ENCODE measurements at regions not wholly inside any gene's neighbourhood (a gene's known extent, or its start where the extent isn't known, plus 50 kb on each side); places are given as distances from the start of the nearest gene placed in this dataset.
A peak's percentile ranks its signal among the peaks of the same experiment; 100 is the strongest.

DNA sequence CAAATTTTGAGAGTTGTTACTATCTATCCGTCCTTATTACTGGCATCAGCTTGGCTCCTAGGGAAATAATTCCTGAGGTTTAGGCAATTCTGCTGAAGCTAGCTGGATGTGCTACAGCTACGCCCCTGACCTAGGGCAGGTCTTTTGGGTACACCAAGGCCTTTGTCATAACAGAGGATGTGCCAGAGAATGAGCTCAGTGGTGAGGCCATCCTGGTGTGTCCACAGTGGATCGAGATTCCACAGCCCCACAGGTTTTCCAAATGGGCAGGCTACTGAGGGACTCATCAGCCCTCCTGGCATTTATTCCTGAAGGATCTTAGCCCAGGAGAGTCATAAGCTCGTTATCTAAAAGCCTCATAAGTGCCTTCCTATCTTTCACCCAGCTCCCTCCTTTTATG lies 475.2 kb upstream of the USP24 start:
- no peak for DNase-seq (ENCODE audit: low spot score)

DNA sequence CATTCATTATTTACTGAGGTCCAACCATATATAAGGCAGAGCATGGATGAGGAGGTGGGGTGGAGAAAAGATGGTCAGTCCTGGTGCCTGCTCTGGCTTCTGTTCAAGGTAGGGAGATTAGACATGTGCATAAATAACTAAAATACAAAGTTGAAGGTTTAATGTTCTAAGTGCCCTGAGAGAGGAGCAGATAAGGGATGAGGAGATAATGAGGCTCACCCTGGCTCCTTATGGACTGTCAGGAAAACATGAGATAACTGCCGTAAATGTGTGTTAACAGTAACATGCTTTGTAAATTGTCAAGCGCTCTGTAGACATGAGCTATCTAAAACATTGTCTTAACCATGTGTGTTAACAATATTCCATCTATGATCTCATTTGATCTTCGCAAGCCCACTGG lies 474.6 kb upstream of the USP24 start:
- no peak for DNase-seq (ENCODE audit: low spot score)

DNA sequence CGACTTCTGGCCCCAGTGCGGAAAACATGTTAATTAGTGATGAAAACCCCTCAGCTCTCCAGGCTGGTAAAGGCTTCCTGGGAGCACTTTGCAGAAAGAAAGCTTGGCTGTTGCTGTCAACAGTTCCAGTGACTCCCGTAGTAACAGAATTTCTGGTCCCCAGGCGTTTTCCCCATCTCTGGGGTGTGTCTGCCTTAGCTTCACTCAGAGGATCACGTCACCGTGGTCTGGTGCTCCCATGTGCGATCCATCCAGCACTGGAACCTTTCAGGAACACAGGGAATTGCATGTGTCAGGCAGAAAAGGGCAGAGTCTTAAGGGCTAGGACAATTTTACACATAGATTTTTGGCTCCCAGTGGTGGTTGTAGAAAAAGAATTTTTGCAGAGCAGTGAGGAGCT lies 470.4 kb upstream of the USP24 start:
- DNase-seq (ENCODE audit: low spot score): no peak

DNA sequence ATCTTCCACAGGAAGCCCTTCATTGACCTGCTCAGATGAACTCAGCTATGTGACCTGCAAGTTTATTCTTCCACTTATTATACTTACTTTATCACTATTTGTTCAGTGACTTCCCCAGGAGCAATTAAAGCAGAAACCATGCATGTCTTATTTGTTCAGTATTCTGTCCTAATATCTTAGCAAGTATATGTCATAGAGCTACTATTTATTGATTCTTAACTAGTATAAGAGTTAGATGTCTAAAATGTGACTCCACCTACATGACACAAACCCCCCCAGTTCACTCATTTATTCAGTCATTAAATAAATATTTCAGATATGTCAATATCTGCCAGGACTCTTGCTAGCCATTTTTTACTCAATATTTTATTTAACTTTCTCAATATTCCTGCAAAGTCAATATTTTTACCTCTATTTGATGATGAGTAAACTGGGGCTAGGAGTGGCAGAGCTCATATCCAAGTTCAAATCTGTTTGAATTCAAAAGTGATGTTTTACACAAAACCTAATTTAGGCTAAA lies 469.0 kb upstream of the USP24 start:
- DNase-seq (ENCODE audit: low spot score): no peak

DNA sequence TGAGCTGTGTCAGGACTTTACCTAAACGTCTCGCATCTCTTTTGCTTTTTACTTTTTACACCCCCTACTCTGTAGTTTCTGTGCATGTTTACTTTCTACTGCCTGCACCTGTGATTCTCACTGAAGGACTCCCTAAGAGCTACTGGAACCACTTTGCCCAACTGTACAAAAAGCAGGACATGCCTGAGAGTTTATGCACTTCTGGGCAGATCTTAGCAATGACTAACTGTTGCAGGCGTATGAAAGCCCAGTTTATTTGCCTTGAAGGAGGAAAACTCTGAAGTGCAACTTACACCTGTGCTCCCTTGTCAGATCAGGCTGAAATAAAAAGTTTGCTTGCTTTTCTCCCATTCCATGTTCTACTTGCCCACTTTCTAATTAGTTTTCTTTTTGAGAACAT lies 467.0 kb upstream of the USP24 start:
- DNase-seq (ENCODE audit: low spot score): no peak

DNA sequence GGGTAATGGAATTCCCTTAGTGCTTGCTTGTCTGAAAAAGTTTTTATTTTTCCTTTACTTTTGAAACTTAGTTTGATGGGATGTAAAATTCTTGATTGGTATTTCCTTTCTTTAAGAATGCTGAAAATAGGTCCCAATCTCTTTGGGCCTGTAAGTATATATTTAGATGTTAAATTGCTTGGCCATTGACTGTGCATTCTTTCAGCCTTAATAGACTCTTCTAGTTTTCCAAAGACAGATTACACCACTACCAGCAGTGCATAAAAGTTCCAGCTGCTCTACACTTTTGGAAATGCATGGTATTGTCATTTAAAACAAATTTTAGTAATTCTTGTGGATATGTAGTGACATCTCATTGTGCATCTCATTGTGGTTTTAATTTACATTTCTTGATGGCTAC lies 464.8 kb upstream of the USP24 start:
- DNase-seq (ENCODE audit: low spot score): no peak

DNA sequence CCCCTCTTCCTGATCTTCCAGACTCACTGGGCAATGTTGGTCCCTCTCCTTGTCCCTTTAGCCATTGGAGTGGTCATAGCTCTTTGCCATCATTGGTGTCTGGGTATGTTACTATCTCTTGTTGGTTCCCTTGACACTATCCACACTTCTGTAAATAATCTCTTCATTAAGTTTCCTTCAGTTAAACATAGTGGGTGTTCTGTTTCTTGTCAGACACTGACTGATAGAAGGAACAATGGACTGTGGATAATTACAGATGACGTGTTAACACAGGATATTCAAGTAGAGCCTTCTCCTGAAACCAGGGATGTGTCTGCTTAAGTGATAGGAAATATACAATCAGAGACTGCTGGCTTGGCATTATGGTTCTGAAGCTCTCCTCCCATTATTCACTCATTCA lies 458.3 kb upstream of the USP24 start:
- DNase-seq (ENCODE audit: low spot score): no peak

DNA sequence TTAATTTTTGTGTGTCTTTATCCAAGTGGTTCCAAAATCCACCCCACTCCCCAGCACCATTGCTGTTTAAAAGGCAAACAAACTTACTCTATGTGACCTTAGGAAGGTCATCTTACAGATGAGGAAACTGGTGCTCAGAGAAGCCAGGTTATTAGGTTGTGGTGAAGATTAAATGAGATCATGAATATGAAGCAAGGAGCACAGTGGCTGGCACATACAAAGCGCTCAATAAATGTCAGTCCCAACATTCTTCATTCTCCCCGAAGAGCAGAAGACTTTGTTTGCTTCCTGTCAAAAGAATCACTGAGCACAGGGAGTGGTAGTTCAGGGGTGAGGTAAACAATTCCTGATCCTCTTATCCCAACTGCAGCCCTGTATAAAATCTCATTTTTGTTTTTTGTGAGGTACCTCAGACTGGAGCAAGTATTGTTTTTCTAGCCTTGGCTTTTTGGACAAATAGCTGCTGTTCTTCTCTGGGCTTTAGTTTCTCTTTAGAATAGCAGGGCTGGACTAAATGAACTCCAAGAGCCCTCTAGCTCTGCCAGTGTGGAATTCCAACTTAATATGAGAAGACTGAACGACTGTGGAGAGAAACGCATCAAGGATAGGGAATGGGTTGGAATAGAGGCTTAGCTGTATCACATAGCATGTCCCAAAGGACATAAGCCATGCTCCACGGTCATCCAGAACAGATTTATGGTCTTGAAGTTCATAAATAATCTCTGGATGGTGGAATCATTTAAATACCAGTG lies 455.3 kb upstream of the USP24 start:
- DNase-seq (ENCODE audit: low spot score): no peak

DNA sequence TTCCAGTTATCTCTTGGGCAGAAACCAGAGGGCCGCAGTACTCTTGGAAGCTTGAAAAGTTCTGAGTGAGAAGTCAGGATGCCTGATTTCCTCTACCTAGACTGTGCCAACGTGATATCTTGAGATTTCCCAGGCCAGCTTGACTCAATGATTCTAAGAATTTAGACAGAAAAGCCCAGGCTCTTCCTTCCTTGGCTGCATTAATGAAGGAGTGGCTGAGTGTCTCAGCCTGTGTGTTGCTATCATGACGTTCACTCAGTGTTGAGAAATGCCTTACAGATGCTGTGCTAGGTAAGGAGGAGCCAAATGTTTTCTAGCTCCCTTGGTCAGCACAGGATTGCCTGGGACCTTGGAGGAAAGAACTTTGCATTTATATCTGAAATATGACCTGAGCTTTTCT lies 454.1 kb upstream of the USP24 start:
- no peak for DNase-seq (ENCODE audit: low spot score)

DNA sequence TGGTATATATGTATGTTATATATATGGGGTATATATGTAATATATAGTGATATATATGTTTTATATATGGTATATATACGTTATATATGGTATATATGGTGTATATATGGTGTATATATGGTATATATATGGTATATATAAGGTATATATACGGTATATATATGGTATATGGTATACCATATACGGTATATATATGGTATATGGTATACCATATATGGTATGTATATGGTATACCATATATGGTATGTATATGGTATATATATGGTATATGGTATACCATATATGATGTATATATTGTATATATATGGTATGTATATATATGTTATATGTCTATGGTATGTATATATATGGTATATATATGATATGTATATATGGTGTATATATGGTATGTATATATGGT lies 447.7 kb upstream of the USP24 start:
- no peak for DNase-seq (ENCODE audit: low spot score)

DNA sequence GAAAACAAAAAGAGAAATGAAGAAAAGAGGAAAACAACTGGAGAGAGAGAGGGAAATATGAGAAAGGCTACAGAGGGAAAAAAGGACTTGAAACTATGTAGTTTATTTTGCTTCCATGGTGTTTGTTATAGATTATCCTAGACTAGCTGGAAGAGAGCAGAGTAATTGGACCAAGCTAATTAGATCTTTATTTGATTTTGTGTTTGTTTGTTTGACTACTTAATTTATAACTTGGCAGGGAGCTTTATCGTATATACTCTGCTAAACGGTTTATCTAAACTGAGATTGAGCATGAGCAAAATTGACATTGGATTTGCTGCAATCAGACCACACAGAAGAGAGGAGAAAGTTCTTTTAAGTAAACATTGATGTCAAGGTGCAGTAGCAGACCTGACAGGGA lies 443.8 kb upstream of the USP24 start:
- no peak for DNase-seq (ENCODE audit: low spot score)

DNA sequence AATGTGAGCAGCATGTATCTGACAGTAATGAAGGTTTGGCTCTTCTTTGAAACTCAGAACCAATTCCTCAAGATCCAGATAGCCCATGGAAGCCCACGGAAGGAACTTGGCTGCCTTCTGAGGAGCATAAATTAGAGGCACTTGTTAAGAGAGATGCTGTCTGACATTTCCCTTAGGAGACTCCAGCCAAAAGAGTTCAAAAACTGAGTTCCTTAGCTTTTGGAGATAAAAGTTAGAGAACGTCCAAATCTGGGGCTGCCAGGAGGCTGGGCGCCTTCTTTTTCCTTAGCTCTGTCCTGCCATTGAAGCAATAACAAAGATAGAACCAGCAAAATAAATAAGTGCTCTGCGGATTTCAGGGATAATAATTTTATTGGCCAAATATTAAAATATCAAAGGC lies 439.6 kb upstream of the USP24 start:
- DNase-seq (ENCODE audit: low spot score): no peak

DNA sequence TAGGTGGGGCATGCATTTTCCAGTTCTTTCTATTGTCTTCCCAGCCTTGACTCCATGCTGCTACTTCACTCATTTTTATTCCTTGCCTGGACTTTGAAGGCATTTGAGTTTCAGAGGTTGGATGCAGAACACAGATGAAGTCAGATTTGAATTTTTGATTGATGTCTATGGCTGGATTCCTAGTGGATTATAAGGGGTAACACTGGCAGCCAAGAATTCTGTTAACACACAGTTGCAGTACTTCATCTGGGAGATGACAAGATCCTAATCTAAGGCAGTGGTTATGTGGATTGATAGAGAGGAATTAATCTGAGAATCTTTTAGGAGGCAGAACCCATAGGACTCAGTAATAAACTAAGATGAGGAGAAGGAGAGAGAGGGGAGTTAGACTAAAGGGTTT lies 439.0 kb upstream of the USP24 start:
- DNase-seq (ENCODE audit: low spot score): no peak

DNA sequence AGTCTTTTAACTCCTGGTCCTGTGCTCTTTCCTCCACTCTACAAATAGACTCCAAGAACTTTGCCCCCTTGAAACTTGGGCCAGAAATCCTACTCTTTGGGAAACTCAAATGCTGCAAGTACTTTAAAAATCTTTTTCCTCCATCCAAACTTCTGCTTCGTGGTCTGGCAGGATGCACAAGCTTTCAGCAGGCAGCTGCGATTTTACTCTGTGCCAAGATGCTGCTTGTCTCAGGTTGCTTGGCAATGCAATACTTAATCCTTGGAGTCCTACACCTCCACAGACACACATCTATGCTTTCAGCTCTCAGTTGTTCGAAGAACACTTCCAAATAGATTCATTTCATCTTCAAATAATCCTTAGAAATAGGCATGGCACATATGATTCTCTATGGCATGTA lies 435.3 kb upstream of the USP24 start:
- no peak for DNase-seq (ENCODE audit: low spot score)

DNA sequence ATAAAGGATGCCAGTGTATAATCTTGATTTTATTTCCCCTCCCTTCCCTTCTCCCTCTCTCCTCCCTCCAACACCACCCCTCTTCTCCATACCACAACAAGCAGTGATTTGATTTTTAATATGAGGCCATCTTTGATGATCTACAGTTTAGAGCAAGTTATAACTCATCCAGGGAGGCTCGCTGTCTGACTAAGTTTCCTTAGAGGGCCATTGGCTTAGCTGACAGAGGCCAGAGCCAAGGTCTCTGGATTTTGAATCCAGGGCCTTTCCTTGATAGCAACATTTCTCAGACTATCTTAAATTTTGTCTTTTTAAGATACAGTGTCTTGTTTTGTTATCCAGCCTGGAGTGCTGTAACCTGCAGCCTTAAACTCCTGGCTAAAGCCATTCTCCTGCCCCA lies 431.0 kb upstream of the USP24 start:
- no peak for DNase-seq (ENCODE audit: low spot score)

DNA sequence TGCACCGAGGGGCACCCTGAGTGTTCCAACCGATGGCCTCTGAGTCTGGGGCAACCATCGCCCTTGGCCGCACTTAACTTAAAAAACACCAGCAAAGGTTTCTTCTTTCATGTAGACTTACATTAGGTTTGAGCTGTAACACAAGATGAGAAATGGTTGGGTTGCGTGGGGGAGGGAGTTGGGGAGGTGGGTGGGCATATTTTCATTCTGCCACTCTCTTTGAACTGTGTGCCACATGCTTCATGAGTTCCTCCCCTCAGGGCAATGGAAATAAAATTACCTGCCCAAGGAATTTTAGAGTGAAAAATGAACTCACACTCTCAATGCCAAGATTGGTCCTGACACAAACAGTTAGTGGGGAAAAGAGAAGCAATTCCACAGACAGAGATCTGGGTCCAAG lies 430.1 kb upstream of the USP24 start:
- DNase-seq (ENCODE audit: low spot score): no peak

DNA sequence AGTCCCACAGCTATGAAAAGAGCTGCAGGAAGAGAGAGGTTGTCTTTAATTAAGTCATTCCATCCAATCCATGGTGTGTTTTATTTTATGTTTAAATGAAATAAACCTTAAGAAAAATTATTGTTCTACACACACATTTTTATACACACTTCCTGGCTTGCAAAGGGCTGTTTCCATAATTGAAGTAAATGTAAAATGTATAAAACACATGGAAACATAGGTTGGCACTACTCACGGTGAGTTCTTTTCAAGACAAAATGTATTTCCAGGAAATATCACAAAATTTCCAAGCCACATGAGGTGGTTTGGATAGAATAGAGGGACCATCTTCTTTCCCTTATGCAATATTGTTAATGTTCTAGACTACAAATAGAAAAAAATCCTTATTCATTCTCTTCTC lies 426.8 kb upstream of the USP24 start:
- no peak for DNase-seq (ENCODE audit: low spot score)

DNA sequence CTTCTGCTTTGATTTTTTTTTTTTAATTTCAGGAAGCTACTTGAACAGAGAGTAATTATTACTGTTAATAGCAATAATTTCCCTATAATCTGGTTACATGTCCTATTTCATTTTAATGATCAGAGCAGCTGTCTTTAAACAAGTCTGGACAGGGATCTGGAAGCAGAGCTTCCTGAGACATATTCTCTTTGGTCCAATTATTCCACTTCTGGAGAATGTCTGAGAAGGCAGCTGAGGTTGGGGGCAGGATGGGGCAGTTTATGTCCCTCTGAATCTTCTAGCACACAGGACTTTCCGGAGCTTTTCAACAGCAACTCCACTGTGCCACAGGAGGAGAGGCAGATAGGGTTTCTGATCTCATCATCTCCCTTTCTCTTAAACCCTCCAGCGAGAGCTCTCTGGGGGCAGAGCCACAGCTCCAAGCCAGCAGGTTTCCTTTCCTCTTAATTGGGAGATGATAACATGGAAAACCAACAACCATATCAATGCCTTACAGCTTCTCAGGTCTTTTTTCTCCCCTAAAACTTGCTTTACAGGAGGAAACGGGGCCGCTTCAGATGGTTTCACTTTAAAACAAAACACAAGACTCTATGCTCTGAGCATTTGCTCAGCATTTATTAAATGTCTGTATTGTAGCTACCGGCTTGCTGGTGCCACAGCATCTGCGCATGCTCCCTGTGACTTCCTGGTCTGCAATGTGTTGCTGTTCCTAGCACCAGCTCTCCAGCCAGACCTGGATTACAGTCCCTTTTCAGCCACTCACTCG lies 425.7 kb upstream of the USP24 start:
- peak; percentile 29 for DNase-seq (ENCODE audit: low spot score)

DNA sequence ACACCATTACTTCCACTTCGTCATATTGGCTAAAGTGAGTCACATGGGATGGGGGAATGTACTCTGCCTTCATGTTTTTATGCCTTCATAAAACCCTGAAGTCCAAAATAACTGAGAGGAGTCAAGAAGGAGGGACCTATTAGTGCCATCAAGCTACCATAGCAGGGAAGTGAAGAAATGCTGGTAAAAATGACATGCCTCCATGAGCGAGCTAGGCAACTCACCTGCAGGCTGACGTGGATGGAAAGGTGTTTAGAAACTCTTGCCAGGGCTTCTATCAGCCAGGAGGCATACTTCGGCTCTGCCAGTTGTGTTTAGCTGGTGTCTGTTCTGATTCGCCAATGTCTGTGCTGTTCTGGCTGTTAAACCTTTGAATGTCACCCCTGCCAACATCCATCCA lies 424.4 kb upstream of the USP24 start:
- DNase-seq (ENCODE audit: low spot score): no peak

DNA sequence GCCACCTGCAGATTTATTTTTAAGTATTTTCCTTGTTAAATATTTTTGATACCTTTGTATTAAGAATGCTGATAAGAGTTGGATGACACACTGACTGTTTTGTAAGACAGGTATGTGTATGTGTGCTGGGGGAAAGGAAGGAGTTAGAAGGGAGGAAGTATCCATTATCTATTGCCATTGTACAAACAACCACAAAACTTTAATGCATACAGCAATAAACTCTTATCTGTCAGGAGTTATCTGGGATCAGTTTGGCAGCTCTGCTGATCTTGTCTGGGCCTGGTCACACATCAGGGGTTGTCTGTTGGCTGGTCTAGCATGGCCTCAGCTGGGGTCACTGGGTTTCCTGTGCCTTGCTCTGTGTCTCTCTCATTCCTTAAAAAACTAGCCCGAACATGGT lies 423.9 kb upstream of the USP24 start:
- no peak for DNase-seq (ENCODE audit: low spot score)

DNA sequence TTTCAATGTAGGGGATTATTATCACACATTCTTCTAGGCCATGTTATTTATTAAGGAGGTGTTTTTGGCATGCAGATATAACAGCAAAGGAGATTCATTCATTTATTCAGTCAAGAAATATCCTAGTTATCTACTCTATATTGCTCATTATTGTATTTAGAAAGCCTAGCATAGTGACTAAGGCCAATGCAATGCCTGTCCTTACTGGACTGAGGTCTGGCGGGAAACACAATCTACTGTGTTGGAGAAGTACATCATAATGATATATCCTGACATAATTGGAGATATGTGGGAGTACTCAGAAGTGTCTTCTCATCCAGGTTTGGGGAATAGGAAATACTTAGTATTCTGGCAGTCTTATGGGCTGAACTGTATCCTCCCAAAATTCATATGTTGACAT lies 421.5 kb upstream of the USP24 start:
- DNase-seq (ENCODE audit: low spot score): no peak

DNA sequence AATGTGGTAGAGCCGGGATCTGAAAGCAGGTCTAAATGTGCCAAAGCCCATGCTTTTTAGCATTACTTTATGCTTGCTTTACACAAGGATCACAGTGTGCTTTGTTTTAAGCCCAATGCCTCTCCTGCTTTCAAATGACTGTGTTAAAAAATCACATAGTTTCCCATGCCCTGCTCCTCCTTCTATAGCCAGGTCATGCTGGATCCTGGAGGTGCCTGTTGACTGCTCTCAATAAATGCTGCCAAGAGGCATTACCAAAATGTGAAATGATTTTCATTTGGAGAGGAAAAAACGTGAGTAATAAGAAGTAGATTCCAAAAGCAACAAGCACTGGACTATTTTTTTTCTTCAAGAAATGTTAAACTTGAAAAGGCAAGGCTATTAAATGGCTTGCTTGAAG lies 420.7 kb upstream of the USP24 start:
- no peak for DNase-seq (ENCODE audit: low spot score)

DNA sequence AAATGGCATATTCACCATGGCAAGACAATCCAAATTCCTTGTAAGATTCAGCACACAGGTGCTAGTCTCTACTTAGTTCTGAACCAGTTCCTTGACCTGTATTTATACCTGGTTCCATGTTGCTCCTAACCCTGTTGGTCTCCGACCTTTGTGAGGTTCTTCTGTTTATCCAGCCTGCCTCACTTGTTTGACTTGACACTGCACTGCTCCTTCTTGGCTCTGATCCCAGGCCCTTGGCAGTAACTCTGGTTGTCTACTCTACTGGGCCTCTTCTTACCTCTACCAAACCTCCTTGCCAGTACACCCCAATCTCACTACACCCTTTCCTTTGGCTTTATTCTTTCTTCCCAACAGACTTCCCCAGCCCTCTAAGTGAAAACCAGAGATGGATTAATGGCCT lies 419.4 kb upstream of the USP24 start:
- DNase-seq (ENCODE audit: low spot score): no peak

DNA sequence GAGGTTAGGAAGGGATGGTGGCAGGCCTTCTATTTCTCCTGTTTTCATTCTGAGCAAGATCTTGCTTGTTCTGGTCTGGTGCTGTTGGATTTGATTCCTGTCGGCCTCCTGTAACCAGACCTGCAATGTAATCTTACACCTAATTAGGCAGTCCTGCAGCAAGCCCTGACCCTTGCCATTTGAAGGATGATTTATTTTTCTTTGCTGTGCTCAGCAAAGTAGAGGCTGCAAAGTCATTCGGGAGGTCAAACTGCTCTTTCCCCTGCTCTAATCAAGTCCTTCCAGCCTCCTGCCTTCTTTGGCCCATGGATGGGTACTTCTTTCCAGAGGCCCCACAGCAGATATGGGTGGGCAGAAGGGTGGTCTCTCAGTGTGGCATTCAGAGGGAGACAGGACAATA lies 417.7 kb upstream of the USP24 start:
- no peak for DNase-seq (ENCODE audit: low spot score)

Measured in A172 (cell line).